ENCODE measurements at regions not wholly inside any gene's neighbourhood (a gene's known extent, or its start where the extent isn't known, plus 50 kb on each side); places are given as distances from the start of the nearest gene placed in this dataset.
A peak's percentile ranks its signal among the peaks of the same experiment; 100 is the strongest.

GRCh38 chr4:34170946-34171345 is 2073.4 kb downstream of the ARAP2 start:
- H3K27ac ChIP-seq: no peak overlapping the region
- no peaks in the 10 kb centered on the region for H3K4me1 ChIP-seq (replicated peaks in 1 of 2)
- in situ Hi-C loops (cut with MboI; ENCODE audit: low pct_unique_long_range_greater_than_20kb in 2 of 9, low sequenced_read_pairs in 9 of 9, unreplicated experiment in 9 of 9): no loop called here
- 0 to 88% (median 57%) methylated on average over 1 of the region's 1 CpG; no CpG with 5 or more reads in 1 of the 10 experiments for WGBS, 10 experiments
- no peak overlapping the region for H3K4me3 ChIP-seq
- no peak for ATAC-seq (replicated peaks in 6 of 8)

- H3K4me1 ChIP-seq (replicated peaks in 1 of 2): no peaks in the 10 kb centered on the region
- no peak overlapping the region for H3K4me3 ChIP-seq
- no peak overlapping the region for H3K27ac ChIP-seq
- in situ Hi-C loops (cut with MboI; ENCODE audit: low pct_unique_long_range_greater_than_20kb in 2 of 9, low sequenced_read_pairs in 9 of 9, unreplicated experiment in 9 of 9): no loop called here
- no peak for ATAC-seq (replicated peaks in 6 of 8)
These were observed 2067.7 kb downstream of the ARAP2 start for GRCh38 chr4:34176609-34177008.

GRCh38 chr4:34178476-34178875 is 2065.8 kb downstream of the ARAP2 start:
- no peak for ATAC-seq (replicated peaks in 6 of 8)
- no peak overlapping the region for H3K4me3 ChIP-seq
- in situ Hi-C loops (cut with MboI; ENCODE audit: low pct_unique_long_range_greater_than_20kb in 2 of 9, low sequenced_read_pairs in 9 of 9, unreplicated experiment in 9 of 9): no loop called here
- H3K27ac ChIP-seq: no peak overlapping the region
- H3K4me1 ChIP-seq (replicated peaks in 1 of 2): no peaks in the 10 kb centered on the region

- peak in 2 of 8 experiments; percentile 88 for ATAC-seq (replicated peaks in 6 of 8)
These were observed 2062.9 kb downstream of the ARAP2 start for GRCh38 chr4:34181311-34181841.

GRCh38 chr4:34181891-34182290 is 2062.4 kb downstream of the ARAP2 start:
- in situ Hi-C loops (cut with MboI; ENCODE audit: low pct_unique_long_range_greater_than_20kb in 2 of 9, low sequenced_read_pairs in 9 of 9, unreplicated experiment in 9 of 9): no loop called here
- 0 to 100% (median 76%) methylated on average over 1 to 2 of the region's 2 CpGs; no CpG with 5 or more reads in 1 of the 10 experiments for WGBS, 10 experiments
- ATAC-seq (replicated peaks in 6 of 8): peak in 2 of 8 experiments; percentile 17 to 32
- no peak overlapping the region for H3K4me3 ChIP-seq
- no peak overlapping the region for H3K27ac ChIP-seq
- H3K4me1 ChIP-seq (replicated peaks in 1 of 2): no peaks in the 10 kb centered on the region

More at GRCh38 chr4:34181311-34181841, 2062.9 kb downstream of the ARAP2 start:
- in situ Hi-C loops (cut with MboI; ENCODE audit: low pct_unique_long_range_greater_than_20kb in 2 of 9, low sequenced_read_pairs in 9 of 9, unreplicated experiment in 9 of 9): no loop called here
- no peak overlapping the region for H3K27ac ChIP-seq
- H3K4me1 ChIP-seq (replicated peaks in 1 of 2): no peaks in the 10 kb centered on the region
- 0 to 100% (median 90%) methylated on average over 1 to 2 of the region's 2 CpGs; no CpG with 5 or more reads in 4 of the 10 experiments for WGBS, 10 experiments
- no peak overlapping the region for H3K4me3 ChIP-seq

GRCh38 chr4:34182306-34182705 is 2062.0 kb downstream of the ARAP2 start:
- Histone ChIP-seq H3K4me3 (no peak overlapping the region), H3K27ac (no peak overlapping the region), H3K4me1 (replicated peaks in 1 of 2) (no peaks in the 10 kb centered on the region)
- in situ Hi-C loops (cut with MboI; ENCODE audit: low pct_unique_long_range_greater_than_20kb in 2 of 9, low sequenced_read_pairs in 9 of 9, unreplicated experiment in 9 of 9): no loop called here
- 0 to 100% (median 74%) methylated on average over 1 to 4 of the region's 4 CpGs; no CpG with 5 or more reads in 2 of the 10 experiments for WGBS, 10 experiments
- no peak for ATAC-seq (replicated peaks in 6 of 8)

GRCh38 chr4:34183926-34184325 is 2060.4 kb downstream of the ARAP2 start:
- H3K27ac ChIP-seq: no peak overlapping the region
- ATAC-seq (replicated peaks in 6 of 8): no peak
- in situ Hi-C loops (cut with MboI; ENCODE audit: low pct_unique_long_range_greater_than_20kb in 2 of 9, low sequenced_read_pairs in 9 of 9, unreplicated experiment in 9 of 9): no loop called here
- no peak overlapping the region for H3K4me3 ChIP-seq
- H3K4me1 ChIP-seq (replicated peaks in 1 of 2): no peaks in the 10 kb centered on the region
- WGBS, 10 experiments: 20 to 94% (median 82%) methylated on average over 1 to 3 of the region's 3 CpGs; no CpG with 5 or more reads in 3 of the 10 experiments

- in situ Hi-C loops (cut with MboI; ENCODE audit: low pct_unique_long_range_greater_than_20kb in 2 of 9, low sequenced_read_pairs in 9 of 9, unreplicated experiment in 9 of 9): no loop called here
These were observed 2057.3 kb downstream of the ARAP2 start for GRCh38 chr4:34187056-34187455.

GRCh38 chr4:34191443-34191842 is 2052.9 kb downstream of the ARAP2 start:
- in situ Hi-C loops (cut with MboI; ENCODE audit: low pct_unique_long_range_greater_than_20kb in 2 of 9, low sequenced_read_pairs in 9 of 9, unreplicated experiment in 9 of 9): no loop called here
- no peak overlapping the region for H3K27ac ChIP-seq
- H3K4me1 ChIP-seq (replicated peaks in 1 of 2): no peaks in the 10 kb centered on the region
- H3K4me3 ChIP-seq: no peak overlapping the region
- ATAC-seq (replicated peaks in 6 of 8): peak in 2 of 8 experiments; percentile 49 to 58

More at GRCh38 chr4:34187056-34187455, 2057.3 kb downstream of the ARAP2 start:
- no peak overlapping the region for H3K27ac ChIP-seq
- no peaks in the 10 kb centered on the region for H3K4me1 ChIP-seq (replicated peaks in 1 of 2)
- H3K4me3 ChIP-seq: no peak overlapping the region
- 0 to 100% (median 100%) methylated on average over 1 of the region's 1 CpG; no CpG with 5 or more reads in 3 of the 10 experiments for WGBS, 10 experiments
- ATAC-seq (replicated peaks in 6 of 8): no peak

GRCh38 chr4:34193451-34194154 is 2050.7 kb downstream of the ARAP2 start:
- 3 to 94% (median 66%) methylated on average over 1 to 5 of the region's 5 CpGs for WGBS, 10 experiments
- H3K4me3 ChIP-seq: no peak overlapping the region
- ATAC-seq (replicated peaks in 6 of 8): peak in 2 of 8 experiments; percentile 26 to 31
- H3K4me1 ChIP-seq (replicated peaks in 1 of 2): no peaks in the 10 kb centered on the region
- no peak overlapping the region for H3K27ac ChIP-seq
- in situ Hi-C loops (cut with MboI; ENCODE audit: low pct_unique_long_range_greater_than_20kb in 2 of 9, low sequenced_read_pairs in 9 of 9, unreplicated experiment in 9 of 9): no loop called here

GRCh38 chr4:34194585-34194984 is 2049.7 kb downstream of the ARAP2 start:
- H3K4me1 ChIP-seq (replicated peaks in 1 of 2): no peaks in the 10 kb centered on the region
- in situ Hi-C loops (cut with MboI; ENCODE audit: low pct_unique_long_range_greater_than_20kb in 2 of 9, low sequenced_read_pairs in 9 of 9, unreplicated experiment in 9 of 9): no loop called here
- H3K27ac ChIP-seq: no peak overlapping the region
- H3K4me3 ChIP-seq: no peak overlapping the region
- WGBS, 10 experiments: 0 to 100% (median 91%) methylated on average over 1 to 2 of the region's 2 CpGs
- no peak for ATAC-seq (replicated peaks in 6 of 8)

- 0 to 94% (median 85%) methylated on average over 1 to 2 of the region's 2 CpGs for WGBS, 10 experiments
- in situ Hi-C loops (cut with MboI; ENCODE audit: low pct_unique_long_range_greater_than_20kb in 2 of 9, low sequenced_read_pairs in 9 of 9, unreplicated experiment in 9 of 9): no loop called here
These were observed 2047.9 kb downstream of the ARAP2 start for GRCh38 chr4:34196375-34196774.

GRCh38 chr4:34198966-34199365 is 2045.3 kb downstream of the ARAP2 start:
- no peak for ATAC-seq (replicated peaks in 6 of 8)
- no peak overlapping the region for H3K4me3 ChIP-seq
- 17 to 100% (median 86%) methylated on average over 1 of the region's 1 CpG; no CpG with 5 or more reads in 3 of the 10 experiments for WGBS, 10 experiments
- H3K27ac ChIP-seq: no peak overlapping the region
- no peaks in the 10 kb centered on the region for H3K4me1 ChIP-seq (replicated peaks in 1 of 2)
- in situ Hi-C loops (cut with MboI; ENCODE audit: low pct_unique_long_range_greater_than_20kb in 2 of 9, low sequenced_read_pairs in 9 of 9, unreplicated experiment in 9 of 9): no loop called here

More at GRCh38 chr4:34196375-34196774, 2047.9 kb downstream of the ARAP2 start:
- no peak overlapping the region for H3K27ac ChIP-seq
- no peak for ATAC-seq (replicated peaks in 6 of 8)
- H3K4me3 ChIP-seq: no peak overlapping the region
- H3K4me1 ChIP-seq (replicated peaks in 1 of 2): no peaks in the 10 kb centered on the region

- in situ Hi-C loops (cut with MboI; ENCODE audit: low pct_unique_long_range_greater_than_20kb in 2 of 9, low sequenced_read_pairs in 9 of 9, unreplicated experiment in 9 of 9): no loop called here
- H3K27ac ChIP-seq: no peak overlapping the region
- H3K4me1 ChIP-seq (replicated peaks in 1 of 2): no peaks in the 10 kb centered on the region
- peak in 1 of 8 experiments; percentile 39 for ATAC-seq (replicated peaks in 6 of 8)
- no peak overlapping the region for H3K4me3 ChIP-seq
- 0 to 100% (median 50%) methylated on average over 1 to 2 of the region's 2 CpGs; no CpG with 5 or more reads in 6 of the 10 experiments for WGBS, 10 experiments
These were observed 2043.8 kb downstream of the ARAP2 start for GRCh38 chr4:34200535-34200934.
